A673 (cell line): ENCODE measurements at regions not wholly inside any gene's neighbourhood (a gene's known extent, or its start where the extent isn't known, plus 50 kb on each side); places are given as distances from the start of the nearest gene placed in this dataset.
"Not testable (repeated sequence)": the region's sequence is repeated elsewhere in the genome, so short reads cannot be mapped to it uniquely, and the experiment has no call there.

Experiments
- CTCF ChIP-seq: fragments of 300-800, 200-600 bp; sonication (generic); conservative IDR thresholded peaks from 2 replicates; pipeline ENCODE4 v1.5.1; 2017; ENCODE audit warnings: low read depth, mild to moderate bottlenecking, antibody characterized with exemption, low read length, moderate library complexity, mixed read lengths
- EZH2 ChIP-seq: fragments of 200-600 bp; sonication (generic); IDR thresholded peaks from 2 replicates; pipeline ENCODE4 v1.6.1; 2017; ENCODE audit warnings: borderline replicate concordance, low read depth, mild to moderate bottlenecking, mixed read lengths, antibody characterized with exemption, low read length; ENCODE audit not compliant: poor library complexity, severe bottlenecking

- not testable (repeated sequence) for TF ChIP-seq CTCF, EZH2
Observed at GRCh38 chr3:185990995-185991394, 53.2 kb upstream of the TRA2B start.
